ENCODE measurements at regions not wholly inside any gene's neighbourhood (a gene's known extent, or its start where the extent isn't known, plus 50 kb on each side); places are given as distances from the start of the nearest gene placed in this dataset.

GRCh38 chr5:89105836-89106235, 222.9 kb upstream of the MEF2C start:
- Histone ChIP-seq H3K27me3 (ENCODE audit: low read depth) (no peaks in the 10 kb centered on the region), H3K4me1 (no peaks in the 10 kb centered on the region), H3K4me3 (no peak overlapping the region), H3K36me3 (no peaks in the 10 kb centered on the region), H3K27ac (replicated peaks) (no peak overlapping the region), H3K9me3 (replicated peaks) (peaks cover 4% of the 10 kb centered on the region)
- intact Hi-C loops (cut with micrococcal nuclease) = no loop called here
- TF ChIP-seq, protein P1, sequence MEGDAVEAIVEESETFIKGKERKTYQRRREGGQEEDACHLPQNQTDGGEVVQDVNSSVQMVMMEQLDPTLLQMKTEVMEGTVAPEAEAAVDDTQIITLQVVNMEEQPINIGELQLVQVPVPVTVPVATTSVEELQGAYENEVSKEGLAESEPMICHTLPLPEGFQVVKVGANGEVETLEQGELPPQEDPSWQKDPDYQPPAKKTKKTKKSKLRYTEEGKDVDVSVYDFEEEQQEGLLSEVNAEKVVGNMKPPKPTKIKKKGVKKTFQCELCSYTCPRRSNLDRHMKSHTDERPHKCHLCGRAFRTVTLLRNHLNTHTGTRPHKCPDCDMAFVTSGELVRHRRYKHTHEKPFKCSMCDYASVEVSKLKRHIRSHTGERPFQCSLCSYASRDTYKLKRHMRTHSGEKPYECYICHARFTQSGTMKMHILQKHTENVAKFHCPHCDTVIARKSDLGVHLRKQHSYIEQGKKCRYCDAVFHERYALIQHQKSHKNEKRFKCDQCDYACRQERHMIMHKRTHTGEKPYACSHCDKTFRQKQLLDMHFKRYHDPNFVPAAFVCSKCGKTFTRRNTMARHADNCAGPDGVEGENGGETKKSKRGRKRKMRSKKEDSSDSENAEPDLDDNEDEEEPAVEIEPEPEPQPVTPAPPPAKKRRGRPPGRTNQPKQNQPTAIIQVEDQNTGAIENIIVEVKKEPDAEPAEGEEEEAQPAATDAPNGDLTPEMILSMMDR (IDR thresholded peaks at IDR 0.05; ENCODE audit: borderline replicate concordance) = no peak
- DNase-seq = no peak

DNA sequence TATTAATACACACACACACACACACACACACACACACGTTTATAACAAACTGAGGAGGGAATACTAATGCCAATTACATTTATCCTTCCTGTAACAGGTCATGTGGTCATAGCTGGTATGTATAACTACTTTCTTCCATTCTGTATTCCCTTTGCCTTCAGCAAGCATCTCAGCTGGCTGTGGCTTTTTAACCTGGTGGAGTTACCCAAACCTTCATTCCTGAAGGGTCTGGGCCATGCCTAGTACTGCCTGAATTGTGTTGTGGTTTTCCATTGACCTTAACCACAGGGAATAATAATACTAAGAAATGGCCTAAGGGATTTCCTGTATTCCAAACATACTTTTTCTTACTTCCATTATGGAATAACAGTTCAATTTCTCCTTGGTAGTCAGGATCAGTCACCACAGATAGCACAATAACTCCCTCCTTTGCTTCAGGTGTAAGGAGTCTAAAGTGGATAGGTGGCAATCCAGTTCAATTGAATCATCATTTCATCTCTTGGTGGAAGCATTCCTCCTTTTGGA, 222.2 kb upstream of the MEF2C start:
- no peaks in the 10 kb centered on the region for H3K4me1 ChIP-seq
- H3K9me3 ChIP-seq (replicated peaks) = peaks cover 4% of the 10 kb centered on the region
- no peak overlapping the region for H3K4me3 ChIP-seq
- TF ChIP-seq, protein P1 (IDR thresholded peaks at IDR 0.05; ENCODE audit: borderline replicate concordance) = no peak
- intact Hi-C loops (cut with micrococcal nuclease) = no loop called here
- no peak overlapping the region for H3K27ac ChIP-seq (replicated peaks)
- H3K27me3 ChIP-seq (ENCODE audit: low read depth) = no peaks in the 10 kb centered on the region
- no peak for DNase-seq
- no peaks in the 10 kb centered on the region for H3K36me3 ChIP-seq

- no peak overlapping the region for H3K4me3 ChIP-seq
- H3K9me3 ChIP-seq (replicated peaks) = peaks cover 10% of the 10 kb centered on the region
- intact Hi-C loops (cut with micrococcal nuclease) = no loop called here
- no peak for DNase-seq
- H3K4me1 ChIP-seq = no peaks in the 10 kb centered on the region
- no peak overlapping the region for H3K27ac ChIP-seq (replicated peaks)
- H3K27me3 ChIP-seq (ENCODE audit: low read depth) = no peaks in the 10 kb centered on the region
- TF ChIP-seq, protein P1 (IDR thresholded peaks at IDR 0.05; ENCODE audit: borderline replicate concordance) = no peak
- no peaks in the 10 kb centered on the region for H3K36me3 ChIP-seq
These were observed 215.3 kb upstream of the MEF2C start for GRCh38 chr5:89098199-89098756.

GRCh38 chr5:89097103-89097502, 214.1 kb upstream of the MEF2C start:
- intact Hi-C loops (cut with micrococcal nuclease) = no loop called here
- Histone ChIP-seq H3K4me1 (no peaks in the 10 kb centered on the region), H3K9me3 (replicated peaks) (peaks cover 10% of the 10 kb centered on the region), H3K4me3 (no peak overlapping the region), H3K27me3 (ENCODE audit: low read depth) (no peaks in the 10 kb centered on the region), H3K27ac (replicated peaks) (no peak overlapping the region), H3K36me3 (no peaks in the 10 kb centered on the region)
- TF ChIP-seq, protein P1 (IDR thresholded peaks at IDR 0.05; ENCODE audit: borderline replicate concordance) = no peak
- DNase-seq = no peak

DNA sequence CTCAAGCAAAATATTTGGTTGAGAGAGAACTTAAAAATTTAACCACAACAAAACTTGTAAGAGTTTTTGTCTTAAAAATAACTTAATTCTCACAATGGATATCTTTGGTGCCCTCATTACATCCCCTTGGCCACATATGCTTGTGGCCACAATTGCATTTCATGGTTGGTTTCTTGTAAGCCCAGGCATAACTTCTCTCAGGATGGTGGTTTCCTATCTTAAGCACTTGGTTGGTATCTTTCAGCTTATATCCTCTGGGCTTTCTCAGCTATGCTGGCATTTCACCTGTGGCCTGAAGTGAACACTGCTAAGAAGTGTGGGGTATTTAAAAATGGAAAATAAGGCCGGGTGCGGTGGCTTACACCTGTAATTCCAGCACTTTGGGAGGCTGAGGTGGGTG, 212.4 kb upstream of the MEF2C start:
- Histone ChIP-seq H3K27ac (replicated peaks) (no peak overlapping the region), H3K9me3 (replicated peaks) (peaks cover 10% of the 10 kb centered on the region), H3K27me3 (ENCODE audit: low read depth) (no peaks in the 10 kb centered on the region), H3K4me1 (no peaks in the 10 kb centered on the region), H3K36me3 (no peaks in the 10 kb centered on the region), H3K4me3 (no peak overlapping the region)
- TF ChIP-seq, protein P1 (IDR thresholded peaks at IDR 0.05; ENCODE audit: borderline replicate concordance) = no peak
- intact Hi-C loops (cut with micrococcal nuclease) = no loop called here
- DNase-seq = no peak

Data from left ventricle myocardium inferior (tissue), 1 donor.